GM12872 (cell line): ENCODE measurements at regions not wholly inside any gene's neighbourhood (a gene's known extent, or its start where the extent isn't known, plus 50 kb on each side); places are given as distances from the start of the nearest gene placed in this dataset.

Source experiments
- CTCF ChIP-seq: IDR thresholded peaks from 3 replicates; pipeline ENCODE4 v1.5.1; 2011; ENCODE audit warnings: low read depth, mild to moderate bottlenecking, low read length, moderate library complexity; ENCODE audit not compliant: insufficient read depth

GRCh38 chr10:4255751-4256150, 470.7 kb upstream of the KLF6 start:
- TF ChIP-seq CTCF: no peak

- no peak for TF ChIP-seq CTCF
Measured at GRCh38 chr10:4254101-4254994, 469.3 kb upstream of the KLF6 start.

GRCh38 chr10:4252701-4253100, 467.7 kb upstream of the KLF6 start:
- TF ChIP-seq CTCF: no peak

- no peak for TF ChIP-seq CTCF
Measured at GRCh38 chr10:4250587-4250887, 465.5 kb upstream of the KLF6 start.

GRCh38 chr10:4249841-4250586, 465.0 kb upstream of the KLF6 start:
- no peak for TF ChIP-seq CTCF

GRCh38 chr10:4247379-4247778, 462.4 kb upstream of the KLF6 start:
- TF ChIP-seq CTCF: no peak

GRCh38 chr10:4246881-4247358, 461.9 kb upstream of the KLF6 start:
- TF ChIP-seq CTCF: no peak
